Activated gamma-delta T cell treated with anti-CD3 and anti-CD28 coated beads, Interleukin-2, amount 50 U/mL, for 16 hours (primary cell): ENCODE measurements at regions not wholly inside any gene's neighbourhood (a gene's known extent, or its start where the extent isn't known, plus 50 kb on each side); places are given as distances from the start of the nearest gene placed in this dataset.

Source experiments
- DNase-seq: peaks from one replicate; pipeline ENCODE4 v3.0.0-alpha.2; 2020; ENCODE audit warnings: low read depth

GRCh38 chr4:15340902-15341732 is 86.7 kb upstream of the C1QTNF7 start:
- DNase-seq = no peak

- DNase-seq = no peak
Measured at GRCh38 chr4:15341733-15342300, 86.0 kb upstream of the C1QTNF7 start.

- no peak for DNase-seq
Measured at GRCh38 chr4:15343000-15343399, 84.8 kb upstream of the C1QTNF7 start.

GRCh38 chr4:15343581-15343980 is 84.3 kb upstream of the C1QTNF7 start:
- DNase-seq = no peak

- DNase-seq = no peak
Measured at GRCh38 chr4:15344041-15344440, 83.8 kb upstream of the C1QTNF7 start.

- DNase-seq = no peak
Measured at GRCh38 chr4:15345134-15345533, 82.7 kb upstream of the C1QTNF7 start.

GRCh38 chr4:15348236-15348635 is 79.6 kb upstream of the C1QTNF7 start:
- no peak for DNase-seq

- no peak for DNase-seq
Measured at GRCh38 chr4:15348695-15349094, 79.1 kb upstream of the C1QTNF7 start.

GRCh38 chr4:15349531-15349935 is 78.3 kb upstream of the C1QTNF7 start:
- no peak for DNase-seq

- DNase-seq = no peak
Measured at GRCh38 chr4:15349965-15350364, 77.9 kb upstream of the C1QTNF7 start.

- DNase-seq = no peak
Measured at GRCh38 chr4:15352524-15352923, 75.3 kb upstream of the C1QTNF7 start.

GRCh38 chr4:15353207-15353606 is 74.6 kb upstream of the C1QTNF7 start:
- no peak for DNase-seq

GRCh38 chr4:15354371-15355297 is 73.2 kb upstream of the C1QTNF7 start:
- no peak for DNase-seq

- no peak for DNase-seq
Measured at GRCh38 chr4:15361529-15361928, 66.3 kb upstream of the C1QTNF7 start.

GRCh38 chr4:15362541-15362940 is 65.3 kb upstream of the C1QTNF7 start:
- DNase-seq = no peak

- no peak for DNase-seq
Measured at GRCh38 chr4:15364183-15364582, 63.6 kb upstream of the C1QTNF7 start.

- DNase-seq = no peak
Measured at GRCh38 chr4:15365641-15366040, 62.2 kb upstream of the C1QTNF7 start.

- DNase-seq = no peak
Measured at GRCh38 chr4:15366721-15367120, 61.1 kb upstream of the C1QTNF7 start.

- no peak for DNase-seq
Measured at GRCh38 chr4:15368856-15369255, 59.0 kb upstream of the C1QTNF7 start.

GRCh38 chr4:15370296-15370695 is 57.5 kb upstream of the C1QTNF7 start:
- no peak for DNase-seq

GRCh38 chr4:15373363-15373762 is 54.5 kb upstream of the C1QTNF7 start:
- DNase-seq = no peak

GRCh38 chr4:15374656-15375055 is 53.2 kb upstream of the C1QTNF7 start:
- DNase-seq = no peak

- no peak for DNase-seq
Measured at GRCh38 chr4:15375667-15376066, 52.2 kb upstream of the C1QTNF7 start.
